KMS-11 (cell line): ENCODE measurements at regions not wholly inside any gene's neighbourhood (a gene's known extent, or its start where the extent isn't known, plus 50 kb on each side); places are given as distances from the start of the nearest gene placed in this dataset.
"Not testable (repeated sequence)": the region's sequence is repeated elsewhere in the genome, so short reads cannot be mapped to it uniquely, and the experiment has no call there.

Source experiments
- H2AFZ ChIP-seq: fragments of 200-600 bp; sonication (generic); 2 replicates; pipeline ENCODE4 v1.6.1; 2016; ENCODE audit warnings: antibody characterized with exemption, mixed run types, low read depth
- H3K27ac ChIP-seq: fragments of 200-600 bp; sonication (generic); 2 replicates; pipeline ENCODE4 v1.6.1; 2016; ENCODE audit warnings: mild to moderate bottlenecking, mixed run types
- H3K27me3 ChIP-seq: fragments of 200-600 bp; sonication (generic); 2 replicates; pipeline ENCODE4 v1.6.1; 2017; ENCODE audit warnings: mild to moderate bottlenecking, low read depth, mixed run types, moderate library complexity; ENCODE audit not compliant: insufficient read depth
- H3K36me3 ChIP-seq: fragments of 200-600 bp; sonication (generic); 2 replicates; pipeline ENCODE4 v1.6.1; 2017; ENCODE audit warnings: mild to moderate bottlenecking, mixed run types; ENCODE audit not compliant: insufficient read depth
- H3K4me1 ChIP-seq: fragments of 200-600 bp; sonication (generic); 2 replicates; pipeline ENCODE4 v1.6.1; 2016; ENCODE audit warnings: mild to moderate bottlenecking, low read depth, mixed run types; ENCODE audit not compliant: poor library complexity, severe bottlenecking
- H3K4me2 ChIP-seq: fragments of 200-600 bp; sonication (generic); 2 replicates; pipeline ENCODE4 v1.7.0; 2016; ENCODE audit warnings: mild to moderate bottlenecking, mixed run types
- H3K4me3 ChIP-seq: fragments of 200-600 bp; sonication (generic); IDR thresholded peaks from 2 replicates; pipeline ENCODE4 v1.6.1; 2017; ENCODE audit warnings: low read depth, low read length, mixed read lengths; ENCODE audit not compliant: insufficient read depth
- H3K79me2 ChIP-seq: fragments of 200-600 bp; sonication (generic); 2 replicates; pipeline ENCODE4 v1.6.1; 2016; ENCODE audit warnings: low read depth, mixed run types; ENCODE audit not compliant: insufficient read depth
- H3K9ac ChIP-seq: fragments of 200-600 bp; sonication (generic); 2 replicates; pipeline ENCODE4 v1.6.1; 2016; ENCODE audit warnings: mild to moderate bottlenecking, mixed run types
- H4K20me1 ChIP-seq: fragments of 200-600 bp; sonication (generic); 2 replicates; pipeline ENCODE4 v1.6.1; 2016; ENCODE audit warnings: mild to moderate bottlenecking, mixed run types; ENCODE audit not compliant: insufficient read depth
- TF ChIP-seq, protein P1 (sequence below): fragments of 200-600 bp; sonication (generic); conservative IDR thresholded peaks from 2 replicates; pipeline ENCODE4 v1.6.1; 2017; ENCODE audit warnings: low read depth, mild to moderate bottlenecking, antibody characterized with exemption, low read length, moderate library complexity, mixed read lengths

DNA sequence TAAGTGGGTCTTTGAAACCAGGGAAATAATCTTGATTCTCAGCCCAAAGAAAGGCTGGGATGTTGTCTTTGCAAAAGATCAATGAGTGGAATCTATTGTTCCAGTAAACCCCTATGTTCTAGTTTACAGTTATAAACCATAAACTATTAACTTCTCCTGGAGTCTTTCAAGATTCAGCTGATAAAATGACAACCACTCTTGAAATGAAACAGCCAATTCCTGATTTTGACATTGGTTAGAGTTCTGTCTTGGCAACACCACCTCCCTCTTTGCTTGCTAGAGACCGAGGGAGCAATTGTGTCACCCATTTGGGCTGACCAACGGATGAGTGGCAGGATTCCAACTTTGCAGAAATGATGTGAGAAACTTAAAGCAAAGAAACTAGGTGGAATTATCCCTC lies 746.9 kb downstream of the SLC4A3 start:
- Histone ChIP-seq H3K4me2 (no peak overlapping the region), H3K36me3 (no peaks in the 10 kb centered on the region), H3K4me1 (no peaks in the 10 kb centered on the region), H3K9ac (no peak overlapping the region), H3K4me3 (no peak overlapping the region), H3K27me3 (no peaks in the 10 kb centered on the region), H3K79me2 (no peaks in the 10 kb centered on the region), H2AFZ (no peak overlapping the region), H4K20me1 (no peaks in the 10 kb centered on the region), H3K27ac (no peak overlapping the region)
- TF ChIP-seq, protein P1, sequence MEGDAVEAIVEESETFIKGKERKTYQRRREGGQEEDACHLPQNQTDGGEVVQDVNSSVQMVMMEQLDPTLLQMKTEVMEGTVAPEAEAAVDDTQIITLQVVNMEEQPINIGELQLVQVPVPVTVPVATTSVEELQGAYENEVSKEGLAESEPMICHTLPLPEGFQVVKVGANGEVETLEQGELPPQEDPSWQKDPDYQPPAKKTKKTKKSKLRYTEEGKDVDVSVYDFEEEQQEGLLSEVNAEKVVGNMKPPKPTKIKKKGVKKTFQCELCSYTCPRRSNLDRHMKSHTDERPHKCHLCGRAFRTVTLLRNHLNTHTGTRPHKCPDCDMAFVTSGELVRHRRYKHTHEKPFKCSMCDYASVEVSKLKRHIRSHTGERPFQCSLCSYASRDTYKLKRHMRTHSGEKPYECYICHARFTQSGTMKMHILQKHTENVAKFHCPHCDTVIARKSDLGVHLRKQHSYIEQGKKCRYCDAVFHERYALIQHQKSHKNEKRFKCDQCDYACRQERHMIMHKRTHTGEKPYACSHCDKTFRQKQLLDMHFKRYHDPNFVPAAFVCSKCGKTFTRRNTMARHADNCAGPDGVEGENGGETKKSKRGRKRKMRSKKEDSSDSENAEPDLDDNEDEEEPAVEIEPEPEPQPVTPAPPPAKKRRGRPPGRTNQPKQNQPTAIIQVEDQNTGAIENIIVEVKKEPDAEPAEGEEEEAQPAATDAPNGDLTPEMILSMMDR = no peak

DNA sequence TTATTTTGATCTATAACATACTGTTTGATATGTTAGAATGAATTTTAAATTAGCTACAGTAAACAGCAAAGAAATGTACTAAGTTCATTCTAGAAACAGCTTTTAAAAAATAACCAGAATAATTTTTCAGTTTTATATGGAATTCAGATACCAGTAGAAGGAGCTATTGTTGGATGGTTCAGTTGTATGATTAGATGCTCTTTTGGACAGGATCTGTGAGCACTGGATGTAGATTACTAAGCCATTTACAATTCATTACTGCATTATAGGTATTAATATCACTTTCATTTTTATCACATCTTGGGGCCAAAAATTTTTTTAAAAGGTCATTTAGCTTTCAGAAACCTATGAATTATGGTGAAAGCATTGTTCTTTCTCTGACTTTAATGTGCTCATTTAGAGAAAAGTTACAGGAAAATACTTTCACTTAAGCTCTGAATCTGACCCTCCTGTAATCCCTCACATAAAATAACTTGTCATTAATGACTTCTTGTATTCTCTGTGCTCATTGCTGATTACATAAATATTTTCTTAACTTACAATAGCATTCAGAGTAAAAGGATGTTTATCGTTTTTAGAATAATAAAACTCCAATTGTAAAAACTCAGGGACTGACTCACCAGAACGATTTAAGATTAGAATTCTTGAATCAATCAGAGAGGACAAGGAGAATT lies 750.2 kb downstream of the SLC4A3 start:
- H4K20me1 ChIP-seq = no peaks in the 10 kb centered on the region
- H3K4me2 ChIP-seq = no peak overlapping the region
- H3K36me3 ChIP-seq = no peaks in the 10 kb centered on the region
- H3K79me2 ChIP-seq = no peaks in the 10 kb centered on the region
- H3K27ac ChIP-seq = no peak overlapping the region
- H3K4me3 ChIP-seq = no peak overlapping the region
- no peaks in the 10 kb centered on the region for H3K27me3 ChIP-seq
- TF ChIP-seq, protein P1 = no peak
- no peaks in the 10 kb centered on the region for H3K4me1 ChIP-seq
- no peak overlapping the region for H2AFZ ChIP-seq
- no peak overlapping the region for H3K9ac ChIP-seq

DNA sequence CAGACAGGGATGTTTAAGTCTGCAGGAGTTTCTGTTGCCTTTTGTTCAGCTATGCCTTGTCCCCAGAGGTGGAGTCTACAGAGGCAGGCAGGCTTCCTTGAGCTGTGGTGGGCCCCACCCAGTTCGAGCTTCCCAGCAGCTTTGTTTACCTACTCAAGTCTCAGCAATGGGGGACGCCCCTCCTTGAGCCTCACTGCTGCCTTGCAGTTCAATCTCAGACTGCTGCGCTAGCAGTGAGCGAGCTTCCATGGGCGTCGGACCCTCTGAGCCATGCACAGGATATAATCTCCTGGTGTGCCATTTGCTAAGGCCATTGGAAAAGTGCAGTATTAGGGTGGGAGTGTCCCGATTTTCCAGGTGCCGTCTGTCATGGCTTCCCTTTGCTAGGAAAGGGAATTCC lies 760.3 kb downstream of the SLC4A3 start:
- not testable (repeated sequence) for H3K4me2 ChIP-seq, H3K79me2 ChIP-seq, H3K4me3 ChIP-seq, H3K27me3 ChIP-seq, H2AFZ ChIP-seq, H3K9ac ChIP-seq, H3K4me1 ChIP-seq, H3K36me3 ChIP-seq, H3K27ac ChIP-seq, H4K20me1 ChIP-seq

DNA sequence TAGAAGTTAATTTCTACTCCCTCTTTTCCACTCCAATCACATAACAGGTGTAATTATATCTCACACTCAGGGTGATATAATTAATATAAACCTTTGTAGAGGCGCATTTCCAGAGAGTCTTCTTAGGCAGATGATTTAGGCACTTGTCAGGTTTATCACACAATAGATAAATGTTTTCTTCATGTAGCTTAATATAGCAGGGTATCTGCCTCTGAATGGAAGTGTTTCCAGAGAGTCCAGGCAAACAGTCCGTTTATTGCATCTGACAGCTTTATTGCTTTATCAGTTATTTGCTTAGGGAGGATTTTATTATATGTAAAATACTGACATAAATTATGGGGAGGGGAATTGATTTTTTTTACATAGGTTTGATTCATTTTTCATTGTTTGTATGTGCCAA lies 766.3 kb downstream of the SLC4A3 start:
- H3K27ac ChIP-seq = no peak overlapping the region
- no peak overlapping the region for H3K4me3 ChIP-seq
- no peaks in the 10 kb centered on the region for H4K20me1 ChIP-seq
- no peaks in the 10 kb centered on the region for H3K79me2 ChIP-seq
- no peaks in the 10 kb centered on the region for H3K36me3 ChIP-seq
- H2AFZ ChIP-seq = no peak overlapping the region
- H3K4me1 ChIP-seq = no peaks in the 10 kb centered on the region
- no peaks in the 10 kb centered on the region for H3K27me3 ChIP-seq
- H3K4me2 ChIP-seq = no peak overlapping the region
- no peak overlapping the region for H3K9ac ChIP-seq
- TF ChIP-seq, protein P1 = no peak

DNA sequence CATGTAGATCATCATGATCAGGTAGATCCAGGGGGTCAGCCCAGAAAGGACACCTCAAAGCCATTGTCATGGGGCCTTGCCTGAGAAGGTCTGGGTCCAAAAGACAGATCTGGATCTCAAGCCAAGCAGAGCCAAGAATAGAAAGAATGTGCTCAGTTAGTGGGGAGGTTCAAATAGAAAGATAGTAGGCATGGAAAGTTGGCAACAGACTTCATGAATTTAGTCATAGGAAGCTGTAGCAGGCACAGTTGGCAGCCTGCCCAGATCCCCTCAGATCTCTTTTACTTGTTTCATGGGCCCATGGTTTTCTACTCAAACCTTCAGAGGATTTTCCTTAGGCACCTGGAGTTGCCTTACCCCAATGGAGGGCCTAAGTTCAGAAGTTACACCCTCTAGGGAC lies 767.0 kb downstream of the SLC4A3 start:
- Histone ChIP-seq H3K4me3 (no peak overlapping the region), H3K4me1 (no peaks in the 10 kb centered on the region), H3K36me3 (no peaks in the 10 kb centered on the region), H3K79me2 (no peaks in the 10 kb centered on the region), H3K27ac (no peak overlapping the region), H3K27me3 (no peaks in the 10 kb centered on the region), H3K9ac (no peak overlapping the region), H4K20me1 (no peaks in the 10 kb centered on the region), H2AFZ (no peak overlapping the region), H3K4me2 (no peak overlapping the region)
- TF ChIP-seq, protein P1 = no peak
